NCI-H187 (cell line): ENCODE measurements at regions not wholly inside any gene's neighbourhood (a gene's known extent, or its start where the extent isn't known, plus 50 kb on each side); places are given as distances from the start of the nearest gene placed in this dataset.
"Not testable (repeated sequence)": the region's sequence is repeated elsewhere in the genome, so short reads cannot be mapped to it uniquely, and the experiment has no call there.

ENCODE experiments used
- DNase-seq, 2 experiments: peaks; one replicate each; lab custom pipeline; 2025; lab: John Stamatoyannopoulos, UW

GRCh38 chr7:9505516-9505915 lies 1072.1 kb downstream of the NXPH1 start:
- no peak for DNase-seq

- no peak for DNase-seq
Observed at GRCh38 chr7:9507290-9507689, 1073.9 kb downstream of the NXPH1 start.

- no peak for DNase-seq
Observed at GRCh38 chr7:9516662-9517061, 1083.3 kb downstream of the NXPH1 start.

- DNase-seq, result no peak
Observed at GRCh38 chr7:9523579-9523978, 1090.2 kb downstream of the NXPH1 start.

GRCh38 chr7:9552431-9552830 lies 1119.0 kb downstream of the NXPH1 start:
- not testable (repeated sequence) for DNase-seq

- no peak for DNase-seq
Observed at GRCh38 chr7:9557853-9558252, 1124.4 kb downstream of the NXPH1 start.

GRCh38 chr7:9575716-9576115 lies 1142.3 kb downstream of the NXPH1 start:
- DNase-seq, result no peak

GRCh38 chr7:9582824-9583223 lies 1149.4 kb downstream of the NXPH1 start:
- DNase-seq, result no peak

GRCh38 chr7:9598411-9598810 lies 1165.0 kb downstream of the NXPH1 start:
- no peak for DNase-seq

- DNase-seq, result no peak
Observed at GRCh38 chr7:9600974-9601373, 1167.6 kb downstream of the NXPH1 start.

- no peak for DNase-seq
Observed at GRCh38 chr7:9603291-9603690, 1169.9 kb downstream of the NXPH1 start.

GRCh38 chr7:9608560-9608959 lies 1175.2 kb downstream of the NXPH1 start:
- DNase-seq, result no peak

- not testable (repeated sequence) for DNase-seq
Observed at GRCh38 chr7:9620899-9621298, 1187.5 kb downstream of the NXPH1 start.

- DNase-seq, result not testable (repeated sequence)
Observed at GRCh38 chr7:9621306-9621902, 1188.0 kb downstream of the NXPH1 start.

GRCh38 chr7:9621927-9622326 lies 1188.5 kb downstream of the NXPH1 start:
- DNase-seq, result no peak

GRCh38 chr7:9625953-9626352 lies 1192.5 kb downstream of the NXPH1 start:
- DNase-seq, result no peak

- DNase-seq, result no peak
Observed at GRCh38 chr7:9645756-9646155, 1212.3 kb downstream of the NXPH1 start.

GRCh38 chr7:9657257-9657656 lies 1223.8 kb downstream of the NXPH1 start:
- DNase-seq, result no peak

- DNase-seq, result no peak
Observed at GRCh38 chr7:9671979-9672917, 1238.8 kb downstream of the NXPH1 start.

GRCh38 chr7:9680713-9681112 lies 1247.3 kb downstream of the NXPH1 start:
- no peak for DNase-seq

GRCh38 chr7:9681284-9681683 lies 1247.9 kb downstream of the NXPH1 start:
- no peak for DNase-seq

GRCh38 chr7:9691286-9691685 lies 1257.9 kb downstream of the NXPH1 start:
- DNase-seq, result no peak

- DNase-seq, result no peak
Observed at GRCh38 chr7:9698375-9698774, 1265.0 kb downstream of the NXPH1 start.
